HEK293 (cell line): ENCODE measurements at regions not wholly inside any gene's neighbourhood (a gene's known extent, or its start where the extent isn't known, plus 50 kb on each side); places are given as distances from the start of the nearest gene placed in this dataset.

Source experiments
- CTCF ChIA-PET: fragments of 350-600 bp; formaldehyde crosslinking; extraction: SDS; loops from one replicate; lab custom pipeline; 2021; ENCODE audit warnings: antibody characterized with exemption; lab: Yijun Ruan, JAX
- POLR2A ChIA-PET: fragments of 300-600 bp; formaldehyde crosslinking; extraction: SDS; loops from one replicate; lab custom pipeline; 2020; ENCODE audit warnings: antibody characterized with exemption, inconsistent platforms; lab: Yijun Ruan, JAX
- H3K27ac ChIP-seq: fragments of 200-500 bp; sonication (Bioruptor generic); 2 replicates; pipeline ENCODE4 v1.5.1; 2014; ENCODE audit warnings: low read depth, low read length, control low read depth, inconsistent platforms; ENCODE audit errors: extremely low read depth
- H3K36me3 ChIP-seq, 2 experiments: fragments of 200-500 bp in 1 of 2; sonication (Bioruptor generic) in 1 of 2; 1 replicate in 1 of 2; 2 replicates in 1 of 2; pipeline ENCODE4 v1.5.1; 2014 to 2017; ENCODE audit warnings: inconsistent platforms in 2 of 2, low read length in 2 of 2; ENCODE audit not compliant: control insufficient read depth in 2 of 2, insufficient read depth in 1 of 2
- H3K4me1 ChIP-seq: fragments of 200-500 bp; sonication (Bioruptor generic); 2 replicates; pipeline ENCODE4 v1.5.1; 2014; ENCODE audit warnings: mild to moderate bottlenecking, low read length, inconsistent platforms; ENCODE audit not compliant: control insufficient read depth, insufficient read depth
- H3K4me3 ChIP-seq: 2 replicates; pipeline ENCODE4 v1.5.1; 2011; ENCODE audit warnings: low read depth, mild to moderate bottlenecking, control low read depth, low read length, moderate library complexity
- H3K9me3 ChIP-seq: fragments of 200-500 bp; sonication (Bioruptor generic); 2 replicates; pipeline ENCODE4 v1.5.1; 2014; ENCODE audit warnings: low read depth, low read length, inconsistent platforms; ENCODE audit not compliant: control insufficient read depth, insufficient read depth
- BCL11A ChIP-seq: fragments of 450-650 bp; formaldehyde crosslinking; IDR thresholded peaks from 2 replicates; pipeline ENCODE4 v1.5.1; 2016; ENCODE audit warnings: low read depth, missing biosample characterization, missing genetic modification characterization
- GFI1B ChIP-seq: fragments of 450-650 bp; formaldehyde crosslinking; IDR thresholded peaks from 2 replicates; pipeline ENCODE4 v1.5.1; 2016; ENCODE audit warnings: missing biosample characterization, missing genetic modification characterization
- HOXA7 ChIP-seq: sonication (generic); formaldehyde crosslinking; IDR thresholded peaks from 2 replicates; pipeline ENCODE4 v1.8.1; 2022; ENCODE audit warnings: missing genetic modification reagents, borderline replicate concordance
- IKZF3 ChIP-seq: fragments of 450-650 bp; IDR thresholded peaks from 2 replicates; pipeline ENCODE4 v1.5.0; 2018; ENCODE audit warnings: missing biosample characterization, mild to moderate bottlenecking, missing genetic modification characterization, moderate library complexity
- SCRT2 ChIP-seq: fragments of 450-650 bp; formaldehyde crosslinking; IDR thresholded peaks from 2 replicates; pipeline ENCODE4 v1.5.1; 2016; ENCODE audit warnings: missing biosample characterization, missing genetic modification characterization
- ZBTB20 ChIP-seq: fragments of 450-650 bp; formaldehyde crosslinking; IDR thresholded peaks from 2 replicates; pipeline ENCODE4 v1.5.1; 2016; ENCODE audit warnings: missing biosample characterization, missing genetic modification characterization
- ZBTB21 ChIP-seq: fragments of 450-650 bp; formaldehyde crosslinking; IDR thresholded peaks from 2 replicates; pipeline ENCODE4 v1.5.1; 2017; ENCODE audit warnings: missing biosample characterization, missing genetic modification characterization
- ZBTB44 ChIP-seq: fragments of 450-650 bp; IDR thresholded peaks from 2 replicates; pipeline ENCODE4 v1.5.1; 2018; ENCODE audit warnings: missing biosample characterization, mild to moderate bottlenecking, missing genetic modification characterization
- ZFP3 ChIP-seq: fragments of 450-650 bp; formaldehyde crosslinking; IDR thresholded peaks from 2 replicates; pipeline ENCODE4 v1.5.1; 2016; ENCODE audit warnings: low read depth, missing biosample characterization, missing genetic modification characterization
- ZNF16 ChIP-seq: fragments of 450-650 bp; formaldehyde crosslinking; IDR thresholded peaks from 2 replicates; pipeline ENCODE4 v1.5.1; 2016; ENCODE audit warnings: low read depth, missing biosample characterization, missing genetic modification characterization
- ZNF23 ChIP-seq: fragments of 450-650 bp; formaldehyde crosslinking; IDR thresholded peaks from 2 replicates; pipeline ENCODE4 v1.5.1; 2016; ENCODE audit warnings: missing biosample characterization, missing genetic modification characterization, borderline replicate concordance
- ZNF280C ChIP-seq: fragments of 450-650 bp; formaldehyde crosslinking; IDR thresholded peaks from 2 replicates; pipeline ENCODE4 v1.5.1; 2016; ENCODE audit warnings: missing biosample characterization, missing genetic modification characterization
- ZNF292 ChIP-seq: fragments of 450-650 bp; formaldehyde crosslinking; IDR thresholded peaks from 2 replicates; pipeline ENCODE4 v1.5.1; 2016; ENCODE audit warnings: low read depth, missing biosample characterization, missing genetic modification characterization, borderline replicate concordance
- ZNF37A ChIP-seq: fragments of 450-650 bp; IDR thresholded peaks from 2 replicates; pipeline ENCODE4 v1.5.1; 2018; ENCODE audit warnings: missing biosample characterization, missing genetic modification characterization
- ZNF48 ChIP-seq: fragments of 450-650 bp; formaldehyde crosslinking; IDR thresholded peaks from 2 replicates; pipeline ENCODE4 v1.5.1; 2016; ENCODE audit warnings: missing biosample characterization, missing genetic modification characterization
- ZNF621 ChIP-seq: fragments of 450-650 bp; formaldehyde crosslinking; IDR thresholded peaks from 2 replicates; pipeline ENCODE4 v1.5.1; 2017; ENCODE audit warnings: missing biosample characterization, missing genetic modification characterization
- ZNF660 ChIP-seq: fragments of 450-650 bp; IDR thresholded peaks from 2 replicates; pipeline ENCODE4 v1.5.1; 2018; ENCODE audit warnings: missing biosample characterization, mild to moderate bottlenecking, missing genetic modification characterization
- ZNF768 ChIP-seq: fragments of 450-650 bp; formaldehyde crosslinking; IDR thresholded peaks from 2 replicates; pipeline ENCODE4 v1.5.1; 2018; ENCODE audit warnings: missing biosample characterization, mild to moderate bottlenecking, missing genetic modification characterization
- ZNF792 ChIP-seq: fragments of 450-650 bp; formaldehyde crosslinking; IDR thresholded peaks from 2 replicates; pipeline ENCODE4 v1.5.1; 2016; ENCODE audit warnings: missing biosample characterization, missing genetic modification characterization
- ZNF843 ChIP-seq: fragments of 450-650 bp; formaldehyde crosslinking; IDR thresholded peaks from 2 replicates; pipeline ENCODE4 v1.5.1; 2016; ENCODE audit warnings: missing biosample characterization, missing genetic modification characterization
- ZSCAN16 ChIP-seq: fragments of 450-650 bp; formaldehyde crosslinking; IDR thresholded peaks from 2 replicates; pipeline ENCODE4 v1.5.1; 2016; ENCODE audit warnings: missing biosample characterization, missing genetic modification characterization
- ZSCAN18 ChIP-seq: fragments of 450-650 bp; formaldehyde crosslinking; IDR thresholded peaks from 2 replicates; pipeline ENCODE4 v1.5.1; 2016; ENCODE audit warnings: missing biosample characterization, missing genetic modification characterization
- ZSCAN30 ChIP-seq: fragments of 450-650 bp; IDR thresholded peaks from 2 replicates; pipeline ENCODE4 v1.5.1; 2018; ENCODE audit warnings: missing biosample characterization, mild to moderate bottlenecking, missing genetic modification characterization, moderate library complexity
- TF ChIP-seq, protein P1 (sequence below): fragments of 450-650 bp; formaldehyde crosslinking; IDR thresholded peaks from 2 replicates; pipeline ENCODE4 v1.5.1; 2016; ENCODE audit warnings: missing biosample characterization, missing genetic modification characterization
- TF ChIP-seq, protein P2 (sequence below): fragments of 450-650 bp; formaldehyde crosslinking; IDR thresholded peaks from 2 replicates; pipeline ENCODE4 v1.5.1; 2016; ENCODE audit warnings: missing biosample characterization, missing genetic modification characterization

GRCh38 chr13:85654227-85654626 is 145.0 kb downstream of the SLITRK6 start (continued):
- TF ChIP-seq ZNF843 (tag by site-specific recombination) = no peak
- TF ChIP-seq ZBTB20 (tag by site-specific recombination) = no peak
- TF ChIP-seq ZFP3 (tag by site-specific recombination) = no peak
- no peak for TF ChIP-seq ZNF792 (tag by site-specific recombination)

DNA sequence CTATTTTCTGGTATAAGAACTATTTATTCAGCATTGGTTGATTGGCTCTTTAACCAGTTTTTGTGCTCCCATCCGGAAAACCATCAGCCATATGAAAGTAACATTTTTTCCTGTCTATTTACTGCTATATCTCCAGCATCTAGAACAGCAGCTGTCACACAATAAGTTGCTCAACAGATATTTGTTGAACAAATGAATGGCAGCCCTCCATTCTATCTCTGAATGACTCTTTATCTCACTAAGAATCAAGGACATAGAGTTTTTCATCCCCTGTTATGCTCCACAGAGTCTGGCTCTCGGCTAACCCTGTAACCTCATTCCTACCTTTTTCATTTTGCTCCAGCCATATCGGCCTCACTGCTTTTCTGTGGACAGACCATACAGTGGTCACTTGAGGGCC is 145.5 kb downstream of the SLITRK6 start:
- ChIA-PET POLR2A (no interaction called here), CTCF (no interaction called here)
- no peaks in the 10 kb centered on the region for H3K9me3 ChIP-seq
- H3K4me3 ChIP-seq = no peak overlapping the region
- no peaks in the 10 kb centered on the region for H3K36me3 ChIP-seq
- TF ChIP-seq ZSCAN18 (tag by site-specific recombination) = no peak
- no peak for TF ChIP-seq ZBTB44 (tag by site-specific recombination)
- TF ChIP-seq ZNF768 = no peak
- TF ChIP-seq ZBTB20 (tag by site-specific recombination) = no peak
- TF ChIP-seq IKZF3 (tag by site-specific recombination) = no peak
- TF ChIP-seq, protein P1, sequence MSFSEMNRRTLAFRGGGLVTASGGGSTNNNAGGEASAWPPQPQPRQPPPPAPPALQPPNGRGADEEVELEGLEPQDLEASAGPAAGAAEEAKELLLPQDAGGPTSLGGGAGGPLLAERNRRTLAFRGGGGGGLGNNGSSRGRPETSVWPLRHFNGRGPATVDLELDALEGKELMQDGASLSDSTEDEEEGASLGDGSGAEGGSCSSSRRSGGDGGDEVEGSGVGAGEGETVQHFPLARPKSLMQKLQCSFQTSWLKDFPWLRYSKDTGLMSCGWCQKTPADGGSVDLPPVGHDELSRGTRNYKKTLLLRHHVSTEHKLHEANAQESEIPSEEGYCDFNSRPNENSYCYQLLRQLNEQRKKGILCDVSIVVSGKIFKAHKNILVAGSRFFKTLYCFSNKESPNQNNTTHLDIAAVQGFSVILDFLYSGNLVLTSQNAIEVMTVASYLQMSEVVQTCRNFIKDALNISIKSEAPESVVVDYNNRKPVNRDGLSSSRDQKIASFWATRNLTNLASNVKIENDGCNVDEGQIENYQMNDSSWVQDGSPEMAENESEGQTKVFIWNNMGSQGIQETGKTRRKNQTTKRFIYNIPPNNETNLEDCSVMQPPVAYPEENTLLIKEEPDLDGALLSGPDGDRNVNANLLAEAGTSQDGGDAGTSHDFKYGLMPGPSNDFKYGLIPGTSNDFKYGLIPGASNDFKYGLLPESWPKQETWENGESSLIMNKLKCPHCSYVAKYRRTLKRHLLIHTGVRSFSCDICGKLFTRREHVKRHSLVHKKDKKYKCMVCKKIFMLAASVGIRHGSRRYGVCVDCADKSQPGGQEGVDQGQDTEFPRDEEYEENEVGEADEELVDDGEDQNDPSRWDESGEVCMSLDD (tag by site-specific recombination) = no peak
- TF ChIP-seq ZNF660 (tag by site-specific recombination) = no peak
- TF ChIP-seq HOXA7 = no peak
- TF ChIP-seq ZBTB21 (tag by site-specific recombination) = no peak
- no peak for TF ChIP-seq ZNF23
- TF ChIP-seq GFI1B (tag by site-specific recombination) = no peak
- no peak overlapping the region for H3K27ac ChIP-seq
- H3K4me1 ChIP-seq = no peaks in the 10 kb centered on the region

GRCh38 chr13:85652491-85652890 is 146.7 kb downstream of the SLITRK6 start:
- CTCF ChIA-PET = interaction anchor here (0.6 kb wide), 1 partner anchor 175 kb away, joined by 3 read pairs; no protein-coding TSS in a partner anchor
- no peaks in the 10 kb centered on the region for H3K4me1 ChIP-seq
- H3K4me3 ChIP-seq = no peak overlapping the region
- POLR2A ChIA-PET = no interaction called here
- no peak overlapping the region for H3K27ac ChIP-seq
- no peaks in the 10 kb centered on the region for H3K9me3 ChIP-seq
- no peaks in the 10 kb centered on the region for H3K36me3 ChIP-seq
- TF ChIP-seq ZNF16 (no peak), ZNF292 (tag by site-specific recombination) (no peak), ZNF280C (tag by site-specific recombination) (no peak), ZNF621 (tag by site-specific recombination) (no peak), SCRT2 (no peak), ZSCAN30 (tag by site-specific recombination) (no peak), ZSCAN16 (tag by site-specific recombination) (no peak), ZNF48 (tag by site-specific recombination) (no peak), BCL11A (tag by site-specific recombination) (no peak), ZNF37A (tag by site-specific recombination) (no peak), ZSCAN18 (tag by site-specific recombination) (no peak)
- TF ChIP-seq, protein P2, sequence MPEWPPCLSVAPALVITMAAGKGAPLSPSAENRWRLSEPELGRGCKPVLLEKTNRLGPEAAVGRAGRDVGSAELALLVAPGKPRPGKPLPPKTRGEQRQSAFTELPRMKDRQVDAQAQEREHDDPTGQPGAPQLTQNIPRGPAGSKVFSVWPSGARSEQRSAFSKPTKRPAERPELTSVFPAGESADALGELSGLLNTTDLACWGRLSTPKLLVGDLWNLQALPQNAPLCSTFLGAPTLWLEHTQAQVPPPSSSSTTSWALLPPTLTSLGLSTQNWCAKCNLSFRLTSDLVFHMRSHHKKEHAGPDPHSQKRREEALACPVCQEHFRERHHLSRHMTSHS = no peak
